ENCODE measurements at regions not wholly inside any gene's neighbourhood (a gene's known extent, or its start where the extent isn't known, plus 50 kb on each side); places are given as distances from the start of the nearest gene placed in this dataset.

DNA sequence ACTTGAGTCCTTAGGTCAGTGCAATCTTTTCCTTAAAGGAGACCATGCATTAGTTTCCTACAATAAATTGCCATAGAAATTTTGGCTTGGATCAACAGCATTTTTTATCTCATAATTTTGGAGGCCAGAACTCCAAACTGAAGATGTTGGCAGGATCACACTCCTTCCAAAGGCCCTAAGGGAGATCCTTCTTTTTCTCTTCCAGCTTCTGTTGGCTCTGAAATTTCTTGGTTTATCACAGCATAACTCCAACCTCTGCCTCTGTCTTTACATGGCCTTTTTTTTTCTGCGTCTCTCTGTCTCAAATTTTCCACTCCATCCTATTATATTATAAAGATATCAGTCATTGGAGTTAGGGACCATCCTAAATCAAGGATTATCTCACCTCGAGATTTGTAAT, 282.2 kb downstream of the STIM2 start:
- Histone ChIP-seq H3K27ac (no peak overlapping the region), H3K9me3 (peaks cover 0 to 3% (median 0%) of the 10 kb centered on the region in 3 donors), H3K36me3 (no peaks in the 10 kb centered on the region), H3K27me3 (no peaks in the 10 kb centered on the region), H3K4me3 (no peak overlapping the region), H3K4me1 (no peaks in the 10 kb centered on the region)
- DNase-seq, result no peak
- WGBS, 2 donors, result 60% methylated on average over 2 of the region's 2 CpGs
- intact Hi-C loops (cut with DNase I), result no loop called here
- TF ChIP-seq POLR2A (IDR thresholded peaks at IDR 0.05), result no peak
- no peak for TF ChIP-seq CTCF (IDR thresholded peaks at IDR 0.05)

- no peak overlapping the region for H3K27ac ChIP-seq
- TF ChIP-seq CTCF (IDR thresholded peaks at IDR 0.05) (no peak), POLR2A (IDR thresholded peaks at IDR 0.05) (no peak)
- intact Hi-C loops (cut with DNase I), result no loop called here
- DNase-seq, result no peak
- no peaks in the 10 kb centered on the region for H3K27me3 ChIP-seq
- 23 to 47% methylated on average over 2 of the region's 2 CpGs for WGBS, 2 donors
- no peaks in the 10 kb centered on the region for H3K36me3 ChIP-seq
- H3K4me1 ChIP-seq, result no peaks in the 10 kb centered on the region
- no peaks in the 10 kb centered on the region for H3K9me3 ChIP-seq
- no peak overlapping the region for H3K4me3 ChIP-seq
Observed at GRCh38 chr4:27145597-27145996, 285.0 kb downstream of the STIM2 start.

GRCh38 chr4:27148211-27148895, 287.7 kb downstream of the STIM2 start:
- no peak for TF ChIP-seq CTCF (IDR thresholded peaks at IDR 0.05)
- TF ChIP-seq POLR2A (IDR thresholded peaks at IDR 0.05), result no peak
- H3K27me3 ChIP-seq, result no peaks in the 10 kb centered on the region
- H3K27ac ChIP-seq, result no peak overlapping the region
- H3K9me3 ChIP-seq, result no peaks in the 10 kb centered on the region
- 53 to 57% methylated on average over 1 of the region's 1 CpG for WGBS, 2 donors
- intact Hi-C loops (cut with DNase I), result no loop called here
- H3K4me3 ChIP-seq, result no peak overlapping the region
- DNase-seq, result no peak
- no peaks in the 10 kb centered on the region for H3K36me3 ChIP-seq
- no peaks in the 10 kb centered on the region for H3K4me1 ChIP-seq

DNA sequence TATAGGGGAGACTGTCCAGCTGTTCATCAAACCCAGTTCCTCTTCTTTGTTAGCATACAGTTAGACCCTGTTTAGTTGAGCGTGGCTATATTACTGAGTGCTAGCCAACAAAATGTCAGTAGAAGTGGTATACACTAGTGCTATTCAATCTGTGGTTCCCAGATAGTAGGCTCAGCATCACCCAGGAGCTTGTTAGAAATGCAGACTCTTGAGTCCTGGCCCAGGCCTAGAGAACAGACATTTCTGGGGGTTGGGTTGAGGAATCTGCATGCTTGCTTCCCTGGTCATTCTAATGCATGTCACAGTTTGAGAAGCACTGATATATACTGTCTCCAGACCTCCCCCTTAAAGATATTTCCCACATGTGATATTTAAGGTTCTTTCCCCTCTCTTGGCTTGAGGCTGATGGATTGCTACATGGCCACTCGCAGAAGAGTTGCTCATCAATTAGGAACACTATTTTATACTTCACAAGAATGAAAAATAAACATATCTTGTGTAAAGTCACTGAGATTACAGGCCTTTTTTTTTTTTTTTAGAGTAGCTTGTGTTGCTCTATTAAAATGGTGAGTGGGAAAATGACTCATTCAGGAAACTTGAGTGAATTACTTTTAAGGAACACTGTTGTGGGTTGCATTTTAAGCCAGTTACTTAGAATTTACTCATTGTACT, 289.0 kb downstream of the STIM2 start:
- H3K9me3 ChIP-seq, result no peaks in the 10 kb centered on the region
- no peak overlapping the region for H3K27ac ChIP-seq
- H3K36me3 ChIP-seq, result no peaks in the 10 kb centered on the region
- TF ChIP-seq CTCF (IDR thresholded peaks at IDR 0.05), result no peak
- no peak for TF ChIP-seq POLR2A (IDR thresholded peaks at IDR 0.05)
- DNase-seq, result no peak
- H3K27me3 ChIP-seq, result no peaks in the 10 kb centered on the region
- no peaks in the 10 kb centered on the region for H3K4me1 ChIP-seq
- WGBS, 2 donors, result 38 to 54% methylated on average over 2 of the region's 2 CpGs
- intact Hi-C loops (cut with DNase I), result no loop called here
- H3K4me3 ChIP-seq, result no peak overlapping the region

- intact Hi-C loops (cut with DNase I), result no loop called here
- H3K27me3 ChIP-seq, result no peaks in the 10 kb centered on the region
- 51 to 58% methylated on average over 5 of the region's 5 CpGs for WGBS, 2 donors
- H3K27ac ChIP-seq, result no peak overlapping the region
- DNase-seq, result no peak
- no peak overlapping the region for H3K4me3 ChIP-seq
- H3K4me1 ChIP-seq, result no peaks in the 10 kb centered on the region
- no peaks in the 10 kb centered on the region for H3K36me3 ChIP-seq
- no peaks in the 10 kb centered on the region for H3K9me3 ChIP-seq
- TF ChIP-seq CTCF (IDR thresholded peaks at IDR 0.05) (no peak), POLR2A (IDR thresholded peaks at IDR 0.05) (no peak)
Observed at GRCh38 chr4:27152703-27153102, 292.1 kb downstream of the STIM2 start.
